Activated CD4-positive, alpha-beta T cell treated with anti-CD3 and anti-CD28 coated beads, Interleukin-2, amount 50 U/mL, for 24 hours (primary cell): ENCODE measurements at regions not wholly inside any gene's neighbourhood (a gene's known extent, or its start where the extent isn't known, plus 50 kb on each side); places are given as distances from the start of the nearest gene placed in this dataset.
A peak's percentile ranks its signal among the peaks of the same experiment; 100 is the strongest.
"Not testable (repeated sequence)": the region's sequence is repeated elsewhere in the genome, so short reads cannot be mapped to it uniquely, and the experiment has no call there.

Experiments
- DNase-seq, 2 donors: peaks; one replicate each; pipeline ENCODE4 v3.0.0-alpha.2; 2020; ENCODE audit warnings: low read depth in 1 of 2, low spot score in 1 of 2

DNA sequence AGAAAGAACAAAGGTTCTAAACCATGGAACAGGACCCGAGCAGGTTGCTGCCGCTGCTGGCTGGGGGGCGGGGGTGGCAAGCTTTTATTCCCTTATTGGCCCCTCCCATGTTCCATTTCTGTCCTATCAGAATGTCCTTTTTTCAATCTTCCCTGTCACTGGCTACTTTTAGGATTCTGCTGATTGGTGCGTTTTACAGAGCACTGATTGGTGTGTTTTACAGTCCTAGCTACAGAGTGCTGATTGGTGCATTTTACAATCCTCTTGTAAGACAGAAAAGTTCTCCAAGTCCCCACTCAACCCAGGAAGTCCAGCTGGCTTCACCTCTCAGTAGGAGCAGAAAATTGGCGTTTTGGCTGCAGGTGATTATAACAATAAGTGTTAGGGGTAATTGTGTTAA lies 180.9 kb downstream of the KLF13 start:
- DNase-seq, result not testable (repeated sequence)

DNA sequence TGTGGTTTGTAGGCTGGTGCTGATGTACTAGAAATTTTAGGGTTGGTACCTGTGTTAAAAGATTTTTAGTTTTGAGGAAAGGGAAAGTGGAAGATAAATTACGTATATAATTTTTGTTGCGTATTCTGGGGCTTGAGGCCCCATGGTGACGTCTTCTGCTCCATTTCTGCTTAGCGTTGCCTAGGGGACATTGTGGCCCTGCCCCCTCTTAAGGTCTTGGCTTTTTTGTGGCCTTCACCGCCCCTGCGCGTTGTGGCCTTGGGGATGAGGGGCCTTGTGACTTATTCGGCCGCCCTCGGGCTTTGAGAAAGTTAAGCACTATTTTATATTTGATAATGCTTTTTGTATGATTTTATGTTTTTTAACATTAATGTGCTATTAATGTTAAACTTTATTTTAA lies 182.0 kb downstream of the KLF13 start:
- DNase-seq, result no peak

DNA sequence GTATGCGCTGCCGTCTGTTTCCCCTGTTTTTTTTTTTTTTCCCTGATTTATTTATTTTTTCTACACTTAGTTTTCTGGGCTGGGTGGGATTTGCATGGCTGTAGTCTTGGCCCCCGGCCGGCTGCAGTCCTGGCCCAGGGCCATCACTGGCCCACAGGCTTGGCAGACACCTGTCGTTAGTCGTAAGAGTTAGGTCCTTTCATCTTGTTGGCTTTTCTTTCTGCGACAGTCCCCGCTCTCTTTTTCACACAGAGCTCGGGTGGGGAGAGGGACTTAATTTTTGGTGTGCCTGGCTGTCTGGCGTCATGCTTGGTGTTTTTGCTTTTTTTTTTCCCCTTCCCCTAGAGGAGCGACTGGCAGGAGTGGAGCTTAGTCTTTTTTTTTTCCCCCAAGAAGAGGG lies 183.4 kb downstream of the KLF13 start:
- DNase-seq, result no peak

DNA sequence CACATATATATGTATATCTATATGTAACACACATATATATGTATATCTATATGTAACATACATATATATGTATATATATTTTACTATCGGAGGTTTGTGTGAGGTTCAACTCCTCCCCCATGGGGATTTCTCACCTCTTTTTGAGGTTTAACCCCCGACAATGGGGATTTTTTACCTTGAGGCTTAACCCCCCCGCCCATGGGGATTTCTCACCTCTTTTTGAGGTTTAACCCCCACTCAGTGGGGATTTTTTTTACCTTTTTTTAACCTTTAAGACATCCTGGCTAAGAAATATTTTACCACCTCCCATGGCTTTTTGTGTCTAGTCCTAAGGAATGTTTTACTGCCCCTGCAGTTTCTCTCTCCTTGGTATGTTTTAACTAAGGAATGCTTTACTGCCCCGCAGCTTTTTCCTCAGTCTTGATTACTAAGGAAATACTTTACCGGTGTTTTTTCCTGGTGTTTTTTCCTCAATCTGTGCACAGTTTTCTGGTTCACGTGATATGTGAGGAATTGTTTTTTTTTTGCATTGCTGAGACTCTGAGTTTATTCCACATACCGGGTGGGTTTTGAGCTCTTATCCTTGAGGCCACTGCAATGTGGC lies 185.2 kb downstream of the KLF13 start:
- peak in 1 of 2 donors; percentile 41 for DNase-seq

DNA sequence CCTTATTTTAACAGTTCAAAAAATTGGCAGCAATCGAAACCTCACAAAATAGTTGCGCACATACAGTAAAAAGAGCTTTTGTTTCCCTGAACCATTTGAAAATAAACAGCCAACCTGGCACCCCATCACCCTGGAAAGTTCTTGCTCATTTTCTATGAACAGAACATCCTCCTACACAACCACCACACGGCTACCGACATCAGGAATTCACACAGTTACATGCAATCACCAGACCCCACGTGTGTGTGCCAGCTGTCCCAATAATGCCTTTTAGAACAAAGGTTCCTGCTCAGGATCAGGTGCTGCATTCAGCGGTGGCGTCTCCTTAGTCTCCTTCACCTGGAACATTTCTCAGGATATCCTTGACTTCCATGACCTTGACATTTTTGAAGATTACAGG lies 186.5 kb downstream of the KLF13 start:
- DNase-seq, result no peak

DNA sequence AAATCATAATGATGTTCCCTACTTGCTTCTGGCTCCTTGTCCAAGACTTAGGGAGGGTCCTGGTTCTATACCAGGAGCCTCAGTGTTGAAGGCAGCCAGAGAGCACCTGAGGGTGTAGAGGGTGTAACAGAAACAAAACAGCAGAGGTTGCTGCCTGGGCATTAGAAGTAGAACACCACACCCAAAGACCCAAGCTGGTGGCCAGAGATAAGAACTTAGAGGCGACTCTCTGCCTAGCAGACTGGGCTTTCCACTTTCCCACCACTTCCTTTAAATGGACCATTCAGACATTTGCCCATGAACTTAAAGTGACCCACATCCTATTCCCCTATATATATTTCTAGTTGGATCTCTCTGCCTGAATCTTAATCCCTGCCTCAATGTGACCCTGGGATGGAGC lies 189.8 kb downstream of the KLF13 start:
- DNase-seq, result no peak

DNA sequence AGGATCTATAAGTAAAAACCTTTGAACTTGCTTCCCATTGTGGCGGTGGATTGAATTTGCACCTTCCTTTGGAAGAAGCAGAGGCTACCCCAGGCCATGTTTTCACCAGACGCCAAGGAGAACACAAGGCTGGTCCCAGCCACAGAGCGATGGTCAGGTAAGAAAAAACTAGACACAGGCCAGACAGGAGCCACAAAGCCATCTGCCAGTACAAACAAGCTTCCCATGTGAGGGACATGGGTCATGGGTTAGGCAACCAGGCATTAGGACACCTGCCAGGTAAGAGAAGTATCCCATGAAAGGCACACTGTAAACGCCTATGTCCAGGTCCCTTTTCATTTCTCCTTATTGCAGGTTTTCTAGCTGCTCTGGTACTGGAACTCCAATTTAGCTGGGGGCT lies 190.2 kb downstream of the KLF13 start:
- DNase-seq, result no peak

DNA sequence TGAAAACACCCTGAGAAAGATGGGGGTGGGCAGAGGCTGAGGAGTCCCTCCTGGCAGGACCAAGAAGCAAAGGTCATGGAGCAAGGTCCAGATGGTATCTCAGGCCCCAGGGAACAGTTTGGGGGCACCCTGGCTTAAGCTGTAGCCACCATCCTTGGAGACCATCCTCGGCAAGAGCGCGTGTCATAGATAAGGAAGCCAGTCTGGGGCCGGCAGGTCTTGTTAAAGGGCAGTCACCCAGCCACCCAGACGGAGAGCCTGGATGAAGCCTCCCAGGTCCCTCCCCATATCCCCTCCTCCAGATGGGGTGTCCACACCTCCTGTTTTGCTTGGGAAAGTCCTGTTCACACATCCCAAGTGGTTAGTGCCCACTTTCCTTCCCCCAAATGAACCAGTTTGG lies 191.1 kb downstream of the KLF13 start:
- no peak for DNase-seq

DNA sequence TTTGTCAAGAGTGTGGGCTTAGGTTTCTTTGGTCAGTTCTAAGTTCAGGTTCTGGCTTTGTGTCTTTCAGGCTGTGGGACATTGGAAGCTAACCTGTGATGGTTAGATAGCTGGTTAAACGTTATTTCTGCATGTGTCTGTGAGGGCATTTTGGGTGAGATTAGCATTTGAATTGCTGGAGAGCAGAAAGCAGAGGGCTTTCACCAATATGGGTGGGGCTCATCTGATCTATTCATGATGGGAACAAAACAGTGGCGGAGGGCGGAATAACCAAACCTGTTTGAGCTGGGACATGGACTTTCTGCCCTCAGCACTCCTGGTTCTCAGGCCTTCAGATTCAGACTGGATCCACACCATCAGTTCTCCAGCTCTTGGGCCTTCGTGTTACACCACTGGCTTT lies 195.4 kb downstream of the KLF13 start:
- DNase-seq, result no peak

DNA sequence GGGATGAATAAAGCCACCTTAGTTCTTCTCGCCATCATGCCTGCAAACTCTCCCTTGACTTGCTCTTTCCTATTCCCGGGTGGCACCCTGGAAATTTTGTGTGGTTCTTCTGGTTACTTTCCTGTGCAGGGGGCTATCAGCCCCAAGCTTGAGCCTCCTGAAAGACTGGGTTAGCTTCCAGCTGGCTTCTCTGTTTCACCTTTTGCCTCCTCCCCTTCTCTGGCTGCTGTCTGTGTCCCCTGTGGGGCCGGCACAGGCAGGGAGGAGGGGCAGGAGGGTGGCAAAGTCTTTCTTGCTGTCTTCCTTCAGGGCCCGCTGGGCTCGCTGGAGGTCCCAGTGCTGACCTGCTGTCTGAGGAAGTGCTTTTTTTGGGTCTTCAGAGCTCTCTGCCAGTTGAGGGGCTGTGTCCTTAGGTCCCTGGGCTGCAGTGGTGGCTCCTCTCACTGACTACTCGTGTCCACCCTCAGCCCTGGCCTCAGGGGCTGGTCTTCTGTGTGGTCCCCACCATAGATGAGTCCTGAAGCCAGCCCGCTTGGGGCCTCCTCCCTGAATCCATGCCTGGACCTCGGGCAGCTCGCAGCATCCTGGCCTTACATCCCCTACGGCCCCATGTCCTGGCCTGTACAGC lies 196.5 kb downstream of the KLF13 start:
- no peak for DNase-seq

DNA sequence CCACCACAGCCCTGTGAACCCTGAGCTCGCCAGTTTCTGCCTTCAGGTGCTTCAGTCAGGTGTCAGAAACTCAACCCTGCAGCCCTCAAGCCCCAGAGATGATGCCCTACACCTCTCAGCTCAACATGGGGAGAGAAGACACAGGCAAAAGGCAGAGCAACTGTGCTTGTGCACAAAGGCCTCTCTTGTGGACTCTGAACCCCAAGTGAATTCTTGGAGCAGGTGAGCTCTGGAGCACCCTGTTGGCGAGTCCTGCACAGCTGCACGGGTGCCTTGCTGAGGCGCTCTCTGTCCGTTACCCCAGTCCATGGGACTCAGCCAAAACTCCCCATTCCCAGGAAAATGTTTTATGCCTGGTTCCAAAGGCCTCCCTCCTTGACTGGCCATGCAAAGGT lies 197.0 kb downstream of the KLF13 start:
- DNase-seq, result no peak

DNA sequence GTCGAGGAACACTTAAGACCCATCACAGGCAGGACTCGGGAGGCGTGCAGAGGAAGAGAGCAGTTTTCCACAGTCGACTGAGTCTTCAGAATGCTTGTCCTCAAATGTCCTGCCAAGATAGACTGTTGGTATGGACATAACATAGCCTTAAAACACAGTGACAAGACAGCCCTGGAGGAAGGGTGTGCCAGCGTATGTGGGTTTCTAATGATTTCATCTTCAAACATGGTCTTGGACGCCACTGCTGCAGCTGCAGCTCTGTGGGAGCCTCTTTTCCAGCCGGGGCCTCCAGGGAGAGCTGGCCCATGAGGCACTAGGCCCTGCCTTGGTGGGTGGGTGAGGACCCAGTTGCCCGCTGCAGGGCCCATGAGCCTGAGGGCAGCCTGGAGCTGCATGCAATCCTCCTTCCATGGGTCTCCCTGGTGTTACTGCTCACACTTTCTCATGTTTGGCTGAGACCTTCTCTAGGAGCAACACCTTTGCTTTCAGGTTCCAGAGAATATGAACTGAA lies 198.6 kb downstream of the KLF13 start:
- DNase-seq, result no peak

DNA sequence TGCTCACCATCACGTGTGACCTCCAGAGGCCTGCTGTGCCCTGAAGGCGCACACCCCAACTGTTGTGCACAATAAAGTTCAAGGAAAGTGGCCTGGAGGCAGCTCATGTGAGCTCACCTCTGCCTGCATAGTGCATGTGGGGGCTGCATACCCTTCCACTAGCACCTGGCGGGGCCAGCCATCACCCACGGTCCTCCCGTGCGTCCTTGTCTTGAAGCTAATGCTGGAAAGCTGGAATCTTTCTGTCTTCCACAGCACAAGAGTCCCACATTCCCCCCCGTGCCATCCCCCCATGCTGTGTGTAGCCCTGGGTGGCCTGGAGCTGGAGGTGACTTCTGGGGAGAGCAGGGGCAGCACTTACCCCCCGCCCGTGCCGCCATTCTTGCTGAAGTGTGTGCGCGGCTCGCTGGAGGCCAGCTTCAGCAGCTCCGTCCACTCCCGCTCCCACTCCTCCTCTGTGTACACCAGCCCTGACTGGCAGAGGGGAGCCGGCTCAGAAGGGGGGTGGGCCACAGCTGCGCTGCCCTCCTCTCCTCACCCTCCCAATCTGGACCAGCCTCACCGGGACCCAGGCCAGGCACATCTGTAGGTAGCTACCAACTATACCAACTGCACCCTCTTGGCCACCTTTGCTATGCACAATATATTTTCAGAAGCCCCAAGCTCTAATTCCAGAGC lies 199.5 kb downstream of the KLF13 start:
- DNase-seq, result no peak

DNA sequence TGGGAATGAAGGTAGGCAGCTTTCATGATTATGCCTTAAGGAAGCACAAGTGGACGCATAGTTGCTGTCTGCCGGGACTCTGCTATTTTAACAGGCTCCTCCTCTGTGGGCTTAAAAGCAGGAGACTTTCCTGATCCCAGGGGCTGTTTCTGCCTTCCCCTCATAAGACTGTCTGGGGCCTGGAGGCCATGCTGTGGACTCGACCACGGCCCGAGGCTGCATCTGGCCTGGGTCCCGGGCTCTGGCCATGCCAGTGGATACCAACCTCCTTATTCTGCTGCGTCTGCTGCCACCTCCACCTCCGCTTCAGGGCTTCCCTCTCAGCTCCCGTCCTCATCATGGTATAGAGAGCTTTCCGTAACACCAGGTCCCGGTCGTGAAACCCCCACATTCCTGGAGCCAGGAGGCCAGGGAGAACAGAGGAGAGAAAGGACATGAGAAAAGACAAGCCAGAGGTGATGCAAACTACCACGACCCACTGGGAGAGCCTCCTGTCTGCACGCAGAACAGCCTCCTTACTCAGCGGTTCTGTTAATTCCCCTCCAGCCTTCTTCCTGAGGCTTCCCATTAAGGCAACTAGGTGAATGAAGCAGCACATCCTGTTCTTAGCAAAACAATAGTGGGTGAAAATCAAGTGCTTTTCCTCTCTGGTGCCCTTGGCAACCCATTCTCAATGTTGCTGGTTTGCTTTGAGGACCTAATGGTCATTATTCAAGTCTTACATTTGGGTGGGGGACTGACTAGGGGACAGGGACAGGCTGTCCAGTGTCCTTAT lies 200.5 kb downstream of the KLF13 start:
- DNase-seq, result no peak

DNA sequence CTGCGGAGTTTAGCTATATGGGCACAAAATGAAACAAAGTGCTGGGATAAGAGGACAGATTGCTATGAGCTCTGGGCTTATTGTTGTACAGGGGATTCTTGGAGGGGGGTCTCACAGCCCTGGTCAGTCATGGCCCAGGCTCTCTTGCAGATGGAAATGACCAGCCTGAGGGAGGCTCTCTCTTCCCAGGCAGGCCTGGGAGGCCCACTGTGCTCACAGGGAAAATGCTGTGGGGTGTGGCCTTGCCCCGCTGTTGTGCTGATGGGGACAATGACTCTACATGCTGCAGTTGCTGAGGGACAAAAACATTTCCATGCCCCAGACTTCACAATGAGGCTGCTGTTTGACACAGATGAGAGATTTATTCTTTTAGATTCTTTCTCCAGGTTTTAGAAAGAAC lies 202.2 kb downstream of the KLF13 start:
- no peak for DNase-seq

DNA sequence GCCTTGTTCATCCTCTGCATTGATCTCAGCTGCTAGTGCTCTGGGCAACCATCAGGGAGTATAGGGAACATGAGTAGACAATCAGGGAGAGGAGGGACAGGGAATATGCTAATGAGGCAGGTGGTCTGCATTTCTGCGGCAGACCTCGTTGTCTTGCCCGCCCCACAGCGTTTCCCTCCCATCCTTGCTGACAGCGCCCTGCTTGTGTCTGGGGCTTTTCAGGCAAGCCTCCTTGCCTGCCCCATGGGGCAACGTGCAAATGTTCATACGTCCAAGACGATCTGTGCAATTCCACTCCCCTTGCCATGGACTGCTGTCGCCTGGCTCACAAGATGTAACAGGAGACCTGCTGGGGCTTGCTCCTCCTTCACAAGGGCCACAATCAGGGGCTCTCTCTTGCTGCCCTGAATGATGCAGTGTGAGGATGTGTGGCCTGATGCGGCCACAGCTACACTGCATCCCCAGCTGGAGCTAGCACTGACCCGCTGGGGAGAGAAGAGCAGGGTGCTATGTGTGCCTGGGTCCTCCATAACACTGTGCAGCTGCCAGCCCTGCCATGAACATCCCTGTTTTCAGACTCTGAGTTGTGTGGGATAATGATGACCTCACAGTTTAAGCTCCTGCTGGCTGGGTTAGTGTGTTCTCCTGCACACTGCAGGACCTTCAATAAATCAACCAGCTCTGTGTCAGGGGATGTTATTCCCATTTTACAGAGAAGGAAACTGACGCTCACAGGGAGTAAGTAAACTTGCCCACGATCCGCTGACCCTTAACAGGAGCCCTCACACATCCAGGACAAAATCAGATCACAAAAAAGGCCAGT lies 211.3 kb downstream of the KLF13 start:
- no peak for DNase-seq

DNA sequence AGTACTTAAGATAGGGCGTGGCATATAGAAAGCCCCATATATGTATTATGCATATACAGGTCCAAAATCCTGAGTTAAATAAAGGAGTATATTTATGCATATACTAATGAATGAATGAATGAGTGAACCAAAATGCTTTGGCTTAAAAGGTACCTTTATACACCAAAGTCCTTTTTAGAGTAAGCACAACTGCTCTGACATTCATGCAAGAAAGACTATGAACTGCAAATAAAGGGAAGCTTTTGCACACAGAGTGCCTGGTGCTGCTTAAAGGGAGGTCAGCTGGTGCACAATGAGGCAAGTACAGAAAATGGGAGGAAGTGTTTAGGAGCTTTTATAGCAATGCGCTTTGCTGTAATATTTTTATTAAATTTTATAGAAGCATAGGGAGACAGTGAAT lies 214.0 kb downstream of the KLF13 start:
- no peak for DNase-seq

DNA sequence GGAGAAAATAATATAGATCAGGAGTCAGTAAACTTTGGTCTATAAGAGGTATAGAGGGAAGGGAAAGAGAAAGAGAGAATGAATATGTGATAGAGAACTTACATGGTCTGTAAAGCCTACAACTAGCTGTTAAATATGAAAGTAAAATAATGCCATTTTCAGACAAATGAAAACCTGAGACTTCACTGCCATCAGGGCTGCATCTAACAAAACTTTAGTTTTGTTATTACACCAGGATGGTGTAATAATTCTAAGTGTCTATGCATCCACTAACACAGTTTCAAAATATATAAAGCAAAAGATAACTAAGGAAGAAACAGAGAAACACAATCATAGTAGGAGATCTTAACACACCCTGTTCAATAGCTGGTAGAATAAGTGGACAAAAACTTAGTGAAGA lies 217.7 kb downstream of the KLF13 start:
- no peak for DNase-seq

DNA sequence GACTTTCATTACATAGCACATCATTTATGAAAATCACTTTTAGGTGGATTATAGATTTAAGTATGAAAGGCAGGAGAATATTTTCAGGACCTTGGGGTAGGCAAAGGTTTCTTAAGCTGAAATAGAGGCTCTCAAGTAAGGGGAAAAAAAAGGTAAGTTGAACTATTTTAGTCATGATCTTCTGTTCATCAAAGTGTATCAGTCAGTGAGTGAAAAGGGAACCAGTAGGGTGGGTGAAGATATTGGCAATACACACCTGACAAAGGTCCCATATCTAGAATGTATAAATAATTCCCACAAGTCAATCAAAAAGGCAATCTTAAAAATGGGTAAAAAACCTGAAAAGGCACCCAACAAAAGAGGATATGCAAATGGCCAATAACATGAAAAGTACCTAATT lies 218.6 kb downstream of the KLF13 start:
- no peak for DNase-seq

DNA sequence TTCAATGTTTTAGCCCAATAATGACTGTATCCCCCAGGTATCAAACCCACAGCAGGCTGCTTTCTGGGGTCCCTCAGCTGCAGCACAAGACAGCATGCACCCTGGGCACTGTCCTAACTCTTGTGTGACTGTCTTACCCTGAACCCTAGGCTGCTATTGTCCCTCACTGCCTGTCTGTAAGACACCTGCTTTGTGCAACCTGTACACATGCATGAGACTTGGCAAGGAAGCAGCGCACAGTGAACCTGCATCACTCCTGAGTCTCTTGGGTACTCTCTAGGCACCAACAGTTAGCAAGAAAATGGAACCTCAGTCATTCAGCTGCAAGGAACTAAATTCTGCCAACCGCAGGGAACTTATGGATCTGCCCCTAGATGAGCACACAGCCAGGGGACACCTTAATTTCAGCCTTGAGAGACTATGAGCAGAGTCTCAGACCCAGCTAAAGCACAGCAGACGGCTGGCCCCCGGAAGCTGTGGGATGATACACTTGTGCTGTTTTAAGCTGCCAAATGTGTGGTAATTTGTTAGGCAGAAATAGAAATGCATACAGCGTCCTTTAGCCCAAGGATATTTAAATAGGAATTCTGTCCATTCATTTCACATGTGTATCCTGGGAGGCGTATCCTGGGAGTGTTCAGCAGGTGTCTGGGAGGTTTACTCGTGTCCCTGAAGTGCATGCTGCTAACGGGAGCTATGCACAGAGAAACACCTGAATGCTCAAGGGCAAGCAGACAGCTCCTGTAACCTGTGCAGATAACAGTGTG lies 223.8 kb downstream of the KLF13 start:
- DNase-seq, result no peak
